Stimulated activated CD4-positive, alpha-beta T cell treated with anti-CD3 and anti-CD28 coated beads, Interleukin-4, amount 100 ng/mL, for 1 hour (primary cell): ENCODE measurements at regions not wholly inside any gene's neighbourhood (a gene's known extent, or its start where the extent isn't known, plus 50 kb on each side); places are given as distances from the start of the nearest gene placed in this dataset.

Source experiments
- DNase-seq: peaks from one replicate; pipeline ENCODE4 v3.0.0-alpha.2; 2020

GRCh38 chr12:97347956-97348355, 114.6 kb upstream of the RMST start:
- DNase-seq, result no peak

GRCh38 chr12:97358361-97358760, 104.2 kb upstream of the RMST start:
- DNase-seq, result no peak

- no peak for DNase-seq
Observed at GRCh38 chr12:97359021-97359690, 103.4 kb upstream of the RMST start.

- DNase-seq, result no peak
Observed at GRCh38 chr12:97363693-97364092, 98.9 kb upstream of the RMST start.

GRCh38 chr12:97368462-97369163, 94.0 kb upstream of the RMST start:
- no peak for DNase-seq

- DNase-seq, result no peak
Observed at GRCh38 chr12:97375310-97375709, 87.3 kb upstream of the RMST start.

- no peak for DNase-seq
Observed at GRCh38 chr12:97380440-97380839, 82.2 kb upstream of the RMST start.

GRCh38 chr12:97385121-97385520, 77.5 kb upstream of the RMST start:
- no peak for DNase-seq

GRCh38 chr12:97386133-97386581, 76.4 kb upstream of the RMST start:
- DNase-seq, result no peak

- no peak for DNase-seq
Observed at GRCh38 chr12:97387844-97388243, 74.8 kb upstream of the RMST start.

GRCh38 chr12:97394657-97395056, 67.9 kb upstream of the RMST start:
- DNase-seq, result no peak

GRCh38 chr12:97397008-97397407, 65.6 kb upstream of the RMST start:
- no peak for DNase-seq

- no peak for DNase-seq
Observed at GRCh38 chr12:97398704-97399103, 63.9 kb upstream of the RMST start.

GRCh38 chr12:97404093-97404492, 58.5 kb upstream of the RMST start:
- no peak for DNase-seq

GRCh38 chr12:97404543-97404942, 58.1 kb upstream of the RMST start:
- DNase-seq, result no peak

GRCh38 chr12:97408363-97408762, 54.2 kb upstream of the RMST start:
- no peak for DNase-seq

GRCh38 chr12:97411341-97411740, 51.3 kb upstream of the RMST start:
- no peak for DNase-seq
